ENCODE measurements at regions not wholly inside any gene's neighbourhood (a gene's known extent, or its start where the extent isn't known, plus 50 kb on each side); places are given as distances from the start of the nearest gene placed in this dataset.

GRCh38 chr3:176969066-176969465 is 228.2 kb downstream of the TBL1XR1 start:
- no peak for DNase-seq

DNA sequence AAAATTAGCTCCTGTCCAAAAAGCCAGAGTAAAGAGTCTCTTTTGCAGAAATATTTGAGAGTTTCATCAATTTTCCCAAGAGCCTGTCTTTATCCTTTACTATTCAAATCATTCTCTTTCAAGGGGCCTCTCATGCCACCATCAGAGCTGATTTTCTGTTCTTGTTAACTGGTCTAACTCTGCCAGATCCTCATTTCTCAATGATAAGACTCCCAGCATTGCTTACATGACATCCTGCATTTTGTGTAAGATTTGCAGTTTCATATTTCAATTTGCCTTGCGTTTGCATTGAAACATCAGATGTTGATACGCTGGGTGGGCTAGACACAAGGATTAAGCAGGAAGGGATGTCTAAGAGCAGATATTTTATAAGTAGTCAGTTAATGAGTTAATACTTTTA is 228.7 kb downstream of the TBL1XR1 start:
- no peak for DNase-seq

GRCh38 chr3:176967522-176967921 is 229.8 kb downstream of the TBL1XR1 start:
- no peak for DNase-seq

- DNase-seq = no peak
Measured at GRCh38 chr3:176964661-176965060, 232.6 kb downstream of the TBL1XR1 start.

GRCh38 chr3:176961916-176962315 is 235.4 kb downstream of the TBL1XR1 start:
- DNase-seq = no peak

GRCh38 chr3:176959867-176960266 is 237.4 kb downstream of the TBL1XR1 start:
- DNase-seq = no peak

GRCh38 chr3:176958560-176958959 is 238.7 kb downstream of the TBL1XR1 start:
- no peak for DNase-seq

DNA sequence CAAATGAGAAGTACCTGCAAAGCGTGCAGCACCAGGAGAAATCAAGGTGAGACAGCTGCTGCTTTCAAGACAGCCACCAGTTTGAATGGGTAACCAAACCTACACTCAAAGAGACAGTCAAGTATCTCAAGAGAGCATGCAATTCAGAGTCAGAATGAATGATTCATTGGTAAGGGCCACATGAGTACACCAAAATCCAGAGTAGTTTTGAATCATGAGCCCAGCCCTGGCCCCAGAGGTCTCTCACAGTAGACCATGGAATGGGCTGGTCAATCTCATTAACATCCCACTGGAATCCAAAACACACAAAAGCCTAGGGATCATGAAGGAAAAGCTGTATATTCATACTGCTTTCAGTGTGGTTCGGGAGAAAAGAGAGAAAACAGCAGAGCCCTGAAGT is 242.8 kb downstream of the TBL1XR1 start:
- DNase-seq = no peak

DNA sequence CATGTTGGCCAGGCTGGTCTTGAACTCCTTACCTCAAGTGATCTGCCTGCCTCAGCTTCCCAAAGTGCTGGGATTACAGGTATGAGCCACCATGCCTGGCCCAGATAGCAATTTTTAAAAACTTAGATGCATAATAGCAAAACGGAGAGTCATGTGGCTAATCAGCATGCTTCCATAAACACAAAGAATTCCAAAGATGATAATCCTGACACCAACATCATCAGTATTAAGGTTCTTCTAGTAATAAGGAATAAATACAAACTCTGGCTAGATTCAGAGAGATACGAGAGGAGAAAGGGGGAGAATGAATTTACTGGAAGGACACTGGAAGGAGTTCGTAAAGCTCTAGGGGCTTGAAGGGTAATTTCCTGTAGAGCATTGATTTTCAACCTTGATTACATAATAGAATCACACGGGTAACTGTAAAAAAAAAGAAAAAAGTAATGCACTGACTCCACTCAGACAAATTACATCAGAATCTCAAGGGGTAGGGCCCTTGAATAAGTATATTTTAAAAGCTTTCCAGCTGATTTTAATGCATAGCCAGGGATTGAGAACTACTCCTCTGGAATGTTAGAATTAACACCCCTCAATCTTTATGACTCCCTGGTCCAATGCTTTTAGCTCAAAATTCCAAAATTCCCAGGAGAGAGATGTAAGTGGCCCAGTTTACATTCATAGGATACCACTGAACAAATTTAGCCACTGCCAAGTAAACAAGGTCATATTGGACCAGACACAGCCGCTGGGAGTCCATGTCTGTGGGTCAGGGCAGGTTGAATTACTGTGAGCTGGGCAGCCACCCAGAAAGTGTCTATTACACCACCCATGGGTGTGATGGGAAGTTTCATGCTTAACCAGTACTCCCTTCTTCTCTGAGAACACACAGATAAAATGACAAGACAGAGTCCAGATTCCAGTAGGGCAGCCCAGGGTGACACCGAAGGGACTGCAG is 243.9 kb downstream of the TBL1XR1 start:
- no peak for DNase-seq

DNA sequence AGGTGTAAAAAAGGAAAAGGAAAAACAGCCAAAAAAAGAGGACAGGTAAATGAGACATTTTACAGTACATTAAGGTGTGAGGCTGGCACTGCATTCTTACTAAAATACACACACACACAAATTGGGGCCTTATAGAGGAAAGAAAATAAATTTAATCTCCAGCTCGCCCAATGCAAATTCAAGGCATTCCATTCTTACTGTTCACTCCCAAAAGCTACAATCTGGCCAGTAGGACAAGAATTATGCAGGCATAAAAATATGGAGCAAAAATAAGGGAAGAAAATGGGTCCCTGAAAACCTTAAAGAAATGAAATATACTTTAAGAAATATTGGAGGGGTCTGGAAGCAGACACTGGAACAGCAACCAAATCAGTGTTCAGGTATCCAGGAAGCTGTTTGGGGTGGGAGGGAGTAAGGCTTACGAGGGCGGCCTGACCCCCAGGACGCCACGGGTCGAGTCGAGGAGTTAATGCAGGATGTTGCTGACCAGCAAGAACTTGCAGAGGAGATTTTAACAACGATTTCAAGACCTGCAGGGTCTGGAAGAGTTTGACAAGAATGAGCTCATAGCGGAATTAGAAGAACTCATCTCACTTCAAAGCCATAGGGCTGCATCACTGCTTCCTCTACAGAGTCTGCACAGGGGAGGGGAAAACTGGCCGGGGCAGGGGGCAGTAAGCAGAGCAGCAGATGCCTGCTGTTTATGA is 245.5 kb downstream of the TBL1XR1 start:
- DNase-seq = no peak

- no peak for DNase-seq
Measured at GRCh38 chr3:176951144-176951543, 246.1 kb downstream of the TBL1XR1 start.

DNA sequence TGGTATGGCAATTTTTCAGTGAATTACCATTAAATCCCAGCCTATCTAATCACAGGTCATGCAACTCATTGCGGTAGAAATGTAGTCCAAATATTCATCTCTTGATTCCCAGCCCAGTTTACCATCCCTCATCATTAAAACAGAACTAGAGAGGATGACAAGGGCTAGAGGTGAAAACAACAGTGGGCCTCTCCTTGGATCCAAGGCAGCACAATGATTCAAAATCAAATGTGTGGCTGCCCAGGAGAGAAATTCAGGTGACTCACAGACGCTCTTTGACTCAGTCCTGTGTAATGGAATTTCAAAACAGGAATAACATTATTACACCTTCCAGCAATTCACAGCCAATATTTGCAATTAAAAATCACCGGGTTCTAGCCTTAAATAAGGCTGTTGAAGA is 246.5 kb downstream of the TBL1XR1 start:
- DNase-seq = no peak

- DNase-seq = no peak
Measured at GRCh38 chr3:176948151-176948550, 249.1 kb downstream of the TBL1XR1 start.

GRCh38 chr3:176946202-176946601 is 251.1 kb downstream of the TBL1XR1 start:
- DNase-seq = no peak

- no peak for DNase-seq
Measured at GRCh38 chr3:176942305-176942704, 255.0 kb downstream of the TBL1XR1 start.

- no peak for DNase-seq
Measured at GRCh38 chr3:176941689-176942088, 255.6 kb downstream of the TBL1XR1 start.

DNA sequence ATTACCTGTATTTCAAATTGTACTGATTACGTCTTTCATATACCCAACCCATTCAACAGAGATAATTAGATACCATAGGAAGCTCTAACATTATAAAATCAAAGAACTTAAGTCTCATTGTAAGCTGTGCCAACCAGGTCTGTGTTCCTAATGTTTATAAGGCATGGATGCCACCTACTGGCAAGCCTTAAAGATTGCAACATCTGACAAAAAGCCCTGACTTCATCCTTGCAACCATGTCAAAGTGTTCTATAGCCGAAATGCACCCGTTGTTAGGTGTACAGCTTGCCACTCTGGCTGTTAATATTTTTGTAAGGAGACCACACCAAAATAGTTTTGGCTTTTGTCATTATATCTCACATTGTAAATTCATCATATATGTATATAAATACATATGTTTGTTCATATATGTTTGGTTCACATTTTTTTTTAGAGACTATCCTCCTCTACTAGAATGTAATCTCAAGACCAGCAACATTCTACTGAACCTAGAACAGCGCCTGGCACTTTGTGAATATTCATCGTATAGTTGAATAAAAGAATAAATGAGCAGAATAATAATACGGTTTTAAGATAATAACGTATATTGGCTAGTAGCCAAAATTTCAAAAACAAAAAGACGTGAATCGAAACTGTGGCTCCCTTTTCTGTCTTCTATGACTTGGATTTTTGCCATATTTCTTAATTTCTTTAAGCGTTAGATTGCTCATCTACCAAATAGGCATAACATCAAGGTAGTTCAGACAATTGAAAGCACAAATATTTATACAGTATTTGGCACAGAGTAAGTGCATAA is 258.1 kb downstream of the TBL1XR1 start:
- peak in 1 of 2 experiments; percentile 23 for DNase-seq

DNA sequence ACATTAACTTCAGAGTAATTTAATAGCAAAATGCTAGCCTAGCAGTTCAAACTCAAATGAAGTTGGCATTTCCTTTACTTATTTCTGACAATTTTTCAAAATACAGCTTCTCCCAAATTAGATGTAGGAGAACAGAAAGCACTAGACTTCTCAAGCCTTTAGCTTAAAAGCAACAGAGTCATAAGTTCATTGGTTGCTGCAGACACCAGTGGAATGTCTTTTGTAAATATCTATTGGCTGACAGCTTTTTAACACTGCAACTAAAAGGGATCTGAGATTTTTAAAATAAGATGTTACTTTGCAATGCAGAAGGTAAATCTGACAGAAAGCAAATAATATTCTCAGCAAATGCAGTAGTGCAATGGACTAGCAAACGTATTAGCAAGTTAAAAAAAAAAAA is 259.3 kb downstream of the TBL1XR1 start:
- DNase-seq = no peak

DNA sequence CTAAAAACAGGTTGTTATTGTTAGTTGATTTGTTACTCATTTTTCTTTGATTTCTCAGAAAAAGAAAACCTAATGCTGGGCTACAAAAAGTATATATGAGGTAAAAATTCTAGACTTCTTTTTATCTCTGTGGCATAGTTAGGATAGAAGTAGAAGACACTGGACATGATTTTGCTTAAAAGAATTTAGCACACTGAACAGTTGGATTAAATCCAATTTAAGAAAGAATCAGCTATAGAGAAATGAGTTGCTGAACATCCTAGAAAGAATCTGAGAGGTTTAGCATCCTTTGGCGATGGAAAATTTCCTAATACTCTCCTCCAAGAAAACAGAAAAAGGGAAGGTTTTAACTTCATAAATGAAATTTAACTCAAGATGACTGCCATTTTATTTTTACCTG is 259.7 kb downstream of the TBL1XR1 start:
- no peak for DNase-seq

GRCh38 chr3:176935194-176935888 is 261.9 kb downstream of the TBL1XR1 start:
- no peak for DNase-seq

DNA sequence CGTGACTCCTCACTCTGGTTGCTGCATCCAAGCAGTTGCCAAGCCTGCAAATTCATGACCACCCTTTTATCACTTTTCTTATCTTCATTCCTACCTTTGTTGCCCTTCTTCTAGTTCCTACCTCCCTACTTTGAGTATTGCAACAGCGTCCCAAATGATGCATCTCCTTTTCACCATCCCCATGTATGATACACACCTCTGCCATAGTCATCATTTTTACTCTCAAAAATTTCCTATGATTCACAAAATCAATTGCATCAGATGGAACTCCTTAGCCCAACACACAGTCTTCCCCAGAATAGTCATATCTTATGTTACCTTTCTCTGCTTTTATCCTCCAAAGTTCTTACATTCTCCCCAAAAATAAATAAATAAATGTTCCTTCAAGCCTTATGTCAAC is 262.6 kb downstream of the TBL1XR1 start:
- no peak for DNase-seq

- DNase-seq = no peak
Measured at GRCh38 chr3:176933704-176934103, 263.6 kb downstream of the TBL1XR1 start.

- DNase-seq = no peak
Measured at GRCh38 chr3:176932433-176932832, 264.8 kb downstream of the TBL1XR1 start.

Measured in activated T-cell treated with anti-CD3 and anti-CD28 coated beads, Interleukin-2, amount 50 U/mL, for 48 hours (primary cell).